Testis (tissue), 2 donors: ENCODE measurements at regions not wholly inside any gene's neighbourhood (a gene's known extent, or its start where the extent isn't known, plus 50 kb on each side); places are given as distances from the start of the nearest gene placed in this dataset.
"Not testable (repeated sequence)": the region's sequence is repeated elsewhere in the genome, so short reads cannot be mapped to it uniquely, and the experiment has no call there.

ENCODE experiments used
- CTCF ChIP-seq, 3 experiments: fragments of 450-650 bp in 2 of 3; fragments of 200-600 bp in 1 of 3; sonication (generic) in 1 of 3; IDR thresholded peaks; one replicate each; pipeline ENCODE4 v1.5.1; 2016 to 2019; ENCODE audit warnings: antibody characterized with exemption in 3 of 3, mild to moderate bottlenecking in 2 of 3, moderate library complexity in 1 of 3
- POLR2A ChIP-seq: fragments of 450-650 bp; IDR thresholded peaks from one replicate; pipeline ENCODE4 v1.6.1; 2017; ENCODE audit warnings: antibody characterized with exemption, mild to moderate bottlenecking, moderate library complexity

DNA sequence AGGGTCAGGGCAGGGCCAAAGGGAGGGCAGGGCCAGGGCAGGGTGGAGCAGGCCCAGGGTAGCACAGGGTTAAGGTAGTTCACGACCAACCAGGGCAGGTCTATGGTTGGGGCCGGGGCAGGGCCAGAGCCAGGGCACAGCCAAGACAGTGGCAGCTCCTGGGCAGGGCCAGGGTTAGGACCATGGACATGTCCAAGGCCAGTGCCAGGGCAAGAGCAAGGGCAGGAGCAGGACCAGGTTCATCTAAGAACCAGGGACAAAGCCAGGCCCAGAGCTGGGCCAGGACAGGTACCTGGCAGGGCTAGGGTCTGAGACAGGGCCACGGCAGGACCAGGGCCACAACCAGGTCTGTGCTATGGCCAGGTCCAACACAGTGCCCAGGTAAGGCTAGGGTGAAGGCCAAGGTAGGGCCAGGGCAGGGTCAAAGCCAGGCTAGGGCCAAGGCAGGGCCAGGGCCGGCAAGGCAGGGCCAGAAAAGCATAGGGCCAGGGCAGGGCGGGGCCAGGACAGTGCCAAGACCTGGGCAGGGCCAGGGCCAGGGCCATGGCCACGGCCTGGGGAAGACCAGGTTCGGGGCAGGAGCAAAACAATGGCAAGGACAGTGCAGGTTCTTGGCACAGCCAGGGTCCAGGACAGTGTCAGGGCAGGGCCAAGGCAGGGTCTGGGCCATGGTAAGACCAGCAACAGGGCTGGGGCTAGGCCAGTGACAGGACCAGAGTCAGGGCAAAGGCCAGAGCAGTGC, 2874.4 kb downstream of the RPIA start:
- not testable (repeated sequence) for TF ChIP-seq POLR2A; CTCF (IDR thresholded peaks at IDR 0.05)
